Spleen (tissue), 11 donors: ENCODE measurements at regions not wholly inside any gene's neighbourhood (a gene's known extent, or its start where the extent isn't known, plus 50 kb on each side); places are given as distances from the start of the nearest gene placed in this dataset.

Experiments used
- DNase-seq: peaks from one replicate; pipeline ENCODE4 v3.0.0-alpha.2; 2020
- H3K27ac ChIP-seq, 8 donors: fragments of 200-600 bp; sonication (generic) in 7 of 8; 1 replicate in 4 of 8; 2 replicates in 4 of 8; pipeline versions ENCODE4 v1.5.0 to v1.8.0; 2016 to 2021; ENCODE audit warnings: inconsistent platforms in 4 of 8, mild to moderate bottlenecking in 4 of 8, moderate library complexity in 1 of 8
- H3K27me3 ChIP-seq, 7 donors: fragments of 200-600 bp; sonication (generic) in 6 of 7; replicated peaks in 1 of 7; 1 replicate in 4 of 7; 2 replicates in 3 of 7; pipeline versions ENCODE4 v1.5.0 to v1.8.0; 2016 to 2021; ENCODE audit warnings: inconsistent platforms in 3 of 7, mild to moderate bottlenecking in 1 of 7
- H3K36me3 ChIP-seq, 6 donors: fragments of 200-600 bp; sonication (generic) in 5 of 6; 1 replicate in 4 of 6; 2 replicates in 2 of 6; pipeline versions ENCODE4 v1.5.0 to v1.8.0; 2016 to 2021; ENCODE audit warnings: inconsistent platforms in 2 of 6
- H3K4me1 ChIP-seq, 6 donors: fragments of 200-600 bp; sonication (generic) in 5 of 6; 1 replicate in 3 of 6; 2 replicates in 3 of 6; pipeline versions ENCODE4 v1.5.0 to v1.8.0; 2016 to 2021; ENCODE audit warnings: inconsistent platforms in 3 of 6
- H3K4me3 ChIP-seq, 8 donors: fragments of 200-600 bp; sonication (generic) in 7 of 8; 1 replicate in 4 of 8; 2 replicates in 4 of 8; pipeline versions ENCODE4 v1.5.0 to v1.8.0; 2016 to 2021; ENCODE audit warnings: inconsistent platforms in 4 of 8, mild to moderate bottlenecking in 4 of 8, moderate library complexity in 2 of 8
- H3K9me3 ChIP-seq, 8 donors: fragments of 200-600 bp; sonication (generic) in 7 of 8; 1 replicate in 4 of 8; 2 replicates in 4 of 8; pipeline versions ENCODE4 v1.5.0 to v1.8.0; 2016 to 2021; ENCODE audit warnings: inconsistent platforms in 4 of 8
- POLR2A ChIP-seq, 3 donors: fragments of 450-650 bp; IDR thresholded peaks; one replicate each; pipeline ENCODE4 v1.5.1; 2017; ENCODE audit warnings: antibody characterized with exemption in 3 of 3, mild to moderate bottlenecking in 1 of 3
- POLR2AphosphoS5 ChIP-seq, 3 donors: sonication (generic); formaldehyde crosslinking; IDR thresholded peaks; one replicate each; pipeline ENCODE4 v1.5.1; 2017; ENCODE audit warnings: antibody characterized with exemption in 3 of 3
- WGBS, 5 donors: extraction: QIAGEN DNeasy Blood & Tissue Kit in 3 of 5; methylation state at CpG; one replicate each; pipeline versions ENCODE4 v1.1.5 to v1.1.7; 2013 to 2018; 5-methylcytosine and 5-hydroxymethylcytosine counted together
- intact Hi-C: fragments of 100-400 bp; cut with DNase I; formaldehyde crosslinking; loops from one replicate; pipeline ENCODE4 v1.15.0; 2023; ENCODE audit warnings: low total_unique reads
- TF ChIP-seq, protein P1 (sequence below), 11 experiments: fragments of 200-600 bp in 7 of 11; fragments of 450-650 bp in 4 of 11; sonication (generic) in 4 of 11; IDR thresholded peaks in 8 of 11; conservative IDR thresholded peaks in 3 of 11; 1 replicate in 7 of 11; 2 replicates in 4 of 11; pipeline versions ENCODE4 v1.4.0 to v1.8.0; 2016 to 2021; ENCODE audit warnings: antibody characterized with exemption in 11 of 11, inconsistent platforms in 4 of 11, mild to moderate bottlenecking in 1 of 11
- donor health status: healthy with polysubstance abuse.
- donor health status: DM: no; HTN: no; CAD: no; lungs with moderate emphysema.
- donor health status: DM: no; HTN: no; CAD: no.
- donor health status: Bipolar disorder and iron deficiency.
- donor health status: healthy.
- donor health status: DM: no; HTN: no; CAD: no.
- donor health status: DM: yes; HTN: yes; CAD: no.

DNA sequence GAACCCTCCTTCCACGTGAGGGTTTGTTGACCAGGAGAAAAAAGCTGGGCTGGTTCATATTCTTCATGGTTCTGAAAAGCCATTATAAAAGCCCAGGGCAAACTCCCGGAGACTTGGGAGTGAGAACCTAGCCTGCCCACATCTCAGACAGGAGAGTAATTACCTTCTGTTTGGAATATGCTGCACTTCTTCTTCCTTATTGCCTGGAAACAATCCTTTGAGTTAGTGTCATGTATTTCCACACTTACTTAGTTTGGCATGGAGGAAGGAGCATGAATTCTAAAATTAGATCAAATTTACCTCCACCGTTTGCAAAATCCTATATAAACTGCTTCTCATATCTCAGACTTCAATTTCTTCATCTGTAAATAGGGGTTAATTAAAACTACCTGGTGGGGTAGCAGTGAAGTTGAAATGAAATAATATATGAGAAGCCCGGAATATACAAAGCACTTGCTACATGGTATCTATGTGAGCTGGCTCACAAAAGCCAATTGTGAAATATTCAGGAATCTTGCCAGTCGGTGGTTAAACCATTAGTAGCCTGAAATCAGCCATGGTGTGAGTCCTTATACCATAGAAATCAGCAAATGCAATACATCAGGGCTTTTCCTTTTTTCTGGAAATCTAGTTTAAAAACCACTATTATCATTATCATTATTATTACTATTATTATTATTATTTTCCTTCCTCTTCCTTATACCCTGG is 140.0 kb upstream of the RAD23B start:
- intact Hi-C loops, result no loop called here
- Histone ChIP-seq H3K27me3 (peaks cover 0 to 17% (median 0%) of the 10 kb centered on the region in 7 donors), H3K36me3 (no peaks in the 10 kb centered on the region), H3K4me3 (no peak overlapping the region), H3K9me3 (no peaks in the 10 kb centered on the region), H3K4me1 (no peaks in the 10 kb centered on the region), H3K27ac (no peak overlapping the region)
- 59 to 83% (median 69%) methylated on average over 5 of the region's 5 CpGs for WGBS, 5 donors
- TF ChIP-seq, protein P1, sequence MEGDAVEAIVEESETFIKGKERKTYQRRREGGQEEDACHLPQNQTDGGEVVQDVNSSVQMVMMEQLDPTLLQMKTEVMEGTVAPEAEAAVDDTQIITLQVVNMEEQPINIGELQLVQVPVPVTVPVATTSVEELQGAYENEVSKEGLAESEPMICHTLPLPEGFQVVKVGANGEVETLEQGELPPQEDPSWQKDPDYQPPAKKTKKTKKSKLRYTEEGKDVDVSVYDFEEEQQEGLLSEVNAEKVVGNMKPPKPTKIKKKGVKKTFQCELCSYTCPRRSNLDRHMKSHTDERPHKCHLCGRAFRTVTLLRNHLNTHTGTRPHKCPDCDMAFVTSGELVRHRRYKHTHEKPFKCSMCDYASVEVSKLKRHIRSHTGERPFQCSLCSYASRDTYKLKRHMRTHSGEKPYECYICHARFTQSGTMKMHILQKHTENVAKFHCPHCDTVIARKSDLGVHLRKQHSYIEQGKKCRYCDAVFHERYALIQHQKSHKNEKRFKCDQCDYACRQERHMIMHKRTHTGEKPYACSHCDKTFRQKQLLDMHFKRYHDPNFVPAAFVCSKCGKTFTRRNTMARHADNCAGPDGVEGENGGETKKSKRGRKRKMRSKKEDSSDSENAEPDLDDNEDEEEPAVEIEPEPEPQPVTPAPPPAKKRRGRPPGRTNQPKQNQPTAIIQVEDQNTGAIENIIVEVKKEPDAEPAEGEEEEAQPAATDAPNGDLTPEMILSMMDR (IDR thresholded peaks at IDR 0.05 in 8 of 11, conservative IDR thresholded peaks at IDR 0.05 in 3 of 11), result no peak
- TF ChIP-seq POLR2A (IDR thresholded peaks at IDR 0.05), result no peak
- no peak for TF ChIP-seq POLR2AphosphoS5 (IDR thresholded peaks at IDR 0.05)
- DNase-seq, result no peak

DNA sequence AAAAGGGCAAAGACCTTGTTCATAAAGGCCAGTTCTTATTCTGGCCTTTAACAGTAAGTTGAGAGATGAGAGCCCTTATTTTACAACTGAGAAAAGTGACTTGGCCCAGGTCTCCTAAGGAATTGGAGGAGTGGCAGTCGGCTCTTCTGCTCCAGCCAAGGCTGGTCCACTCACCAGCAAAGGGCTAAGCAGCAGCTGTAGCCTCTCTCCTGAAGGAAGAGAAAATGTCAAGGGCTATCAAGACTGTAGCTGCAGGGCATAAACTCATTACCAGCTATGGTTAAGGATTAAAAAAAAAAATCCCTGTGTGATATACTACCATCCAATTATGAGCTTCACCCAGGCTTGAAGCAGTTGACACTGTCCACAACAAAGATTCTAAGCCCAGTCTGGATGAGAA is 138.6 kb upstream of the RAD23B start:
- Histone ChIP-seq H3K9me3 (no peaks in the 10 kb centered on the region), H3K36me3 (no peaks in the 10 kb centered on the region), H3K27ac (no peak overlapping the region), H3K27me3 (peaks cover 0 to 5% (median 0%) of the 10 kb centered on the region in 7 donors), H3K4me1 (no peaks in the 10 kb centered on the region), H3K4me3 (no peak overlapping the region)
- DNase-seq, result no peak
- 55 to 76% (median 71%) methylated on average over 1 of the region's 1 CpG for WGBS, 5 donors
- intact Hi-C loops, result no loop called here
- TF ChIP-seq POLR2A (IDR thresholded peaks at IDR 0.05), result no peak
- TF ChIP-seq, protein P1 (IDR thresholded peaks at IDR 0.05 in 8 of 11, conservative IDR thresholded peaks at IDR 0.05 in 3 of 11), result no peak
- TF ChIP-seq POLR2AphosphoS5 (IDR thresholded peaks at IDR 0.05), result no peak

DNA sequence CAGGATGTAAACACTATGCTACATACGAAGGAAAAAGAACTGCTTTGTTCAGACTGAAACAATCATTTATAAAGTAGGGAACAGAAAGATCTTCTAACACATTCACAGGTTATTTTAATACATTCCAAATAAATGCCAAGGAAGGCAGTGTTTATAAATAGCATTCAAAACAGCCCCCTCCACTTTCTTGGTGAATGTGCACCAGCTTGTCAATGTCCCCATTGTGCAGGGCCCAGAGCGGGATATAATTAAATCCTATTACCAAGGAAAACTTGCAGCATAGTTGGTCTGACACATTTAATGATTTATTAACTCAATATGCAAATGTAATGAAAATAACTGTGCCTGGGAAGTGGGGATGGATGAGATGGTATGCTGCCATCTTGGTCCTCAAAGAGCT is 135.9 kb upstream of the RAD23B start:
- Histone ChIP-seq H3K27ac (no peak overlapping the region), H3K36me3 (no peaks in the 10 kb centered on the region), H3K4me3 (no peak overlapping the region), H3K27me3 (no peaks in the 10 kb centered on the region), H3K9me3 (peaks cover 0 to 18% (median 6%) of the 10 kb centered on the region in 8 donors), H3K4me1 (no peaks in the 10 kb centered on the region)
- no peak for DNase-seq
- 79 to 88% (median 81%) methylated on average over 2 of the region's 2 CpGs for WGBS, 5 donors
- intact Hi-C loops, result no loop called here
- TF ChIP-seq, protein P1 (IDR thresholded peaks at IDR 0.05 in 8 of 11, conservative IDR thresholded peaks at IDR 0.05 in 3 of 11), result no peak
- no peak for TF ChIP-seq POLR2A (IDR thresholded peaks at IDR 0.05)

DNA sequence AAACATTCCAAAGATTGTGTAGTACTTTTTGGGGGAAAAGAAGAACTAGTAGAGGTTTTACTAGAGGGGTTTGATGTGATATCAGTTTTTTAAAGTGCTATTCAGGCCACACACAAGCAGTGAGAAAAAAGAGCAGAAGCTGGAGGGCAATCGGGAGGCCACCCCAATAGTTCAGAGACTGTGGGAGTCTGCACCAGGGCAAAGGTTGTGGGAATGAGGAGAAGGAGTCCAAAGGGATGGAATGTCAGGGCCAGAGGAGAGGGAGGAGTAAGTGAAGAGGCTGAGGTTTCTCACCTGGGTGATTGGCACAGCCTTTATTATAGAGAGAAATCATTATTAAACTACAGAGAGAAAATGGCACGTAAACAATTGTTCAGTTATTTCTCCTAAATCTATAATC is 134.9 kb upstream of the RAD23B start:
- TF ChIP-seq, protein P1 (IDR thresholded peaks at IDR 0.05 in 8 of 11, conservative IDR thresholded peaks at IDR 0.05 in 3 of 11), result no peak
- no peak for TF ChIP-seq POLR2A (IDR thresholded peaks at IDR 0.05)
- TF ChIP-seq POLR2AphosphoS5 (IDR thresholded peaks at IDR 0.05), result no peak
- H3K27me3 ChIP-seq, result no peaks in the 10 kb centered on the region
- intact Hi-C loops, result no loop called here
- H3K4me1 ChIP-seq, result no peaks in the 10 kb centered on the region
- H3K27ac ChIP-seq, result no peak overlapping the region
- peaks cover 0 to 18% (median 6%) of the 10 kb centered on the region in 8 donors for H3K9me3 ChIP-seq
- DNase-seq, result no peak
- H3K4me3 ChIP-seq, result no peak overlapping the region
- H3K36me3 ChIP-seq, result no peaks in the 10 kb centered on the region
- 82 to 93% (median 88%) methylated on average over 2 of the region's 2 CpGs for WGBS, 5 donors
